A549 (cell line): ENCODE measurements at regions not wholly inside any gene's neighbourhood (a gene's known extent, or its start where the extent isn't known, plus 50 kb on each side); places are given as distances from the start of the nearest gene placed in this dataset.
"Not testable (repeated sequence)": the region's sequence is repeated elsewhere in the genome, so short reads cannot be mapped to it uniquely, and the experiment has no call there.

Experiments
- ATAC-seq, 2 experiments: fragments of 200-7000 bp in 1 of 2; fragments of >200 bp in 1 of 2; cut with Nextera tagmentation in 1 of 2; cut with Tn5 transposase in 1 of 2; 3 replicates each; pipeline versions ENCODE4 v1.8.0 to v1.9.1; 2018 to 2020; ENCODE audit warnings: mild to moderate bottlenecking in 1 of 2, moderate library complexity in 1 of 2
- CTCF ChIA-PET: fragments of 300-600 bp; sonication (Branson Sonifier 250); formaldehyde crosslinking; extraction: SDS; loops from one replicate; lab custom pipeline; 2021; ENCODE audit warnings: antibody characterized with exemption, inconsistent platforms; lab: Yijun Ruan, JAX
- POLR2A ChIA-PET: fragments of 350-600 bp; formaldehyde crosslinking; extraction: SDS; loops from one replicate; lab custom pipeline; 2021; ENCODE audit warnings: antibody characterized with exemption, inconsistent platforms; lab: Yijun Ruan, JAX
- DNase-seq, 2 experiments: peaks; one replicate each; pipeline versions ENCODE4 v3.0.0 to v3.0.0-alpha.2; 2011 to 2016; ENCODE audit warnings: low read depth in 1 of 2, low spot score in 1 of 2
- FAIRE-seq: peaks from 2 replicates; lab custom pipeline; 2011; peaks lifted over from hg19 to GRCh38; lab: Jason Lieb, UNC
- H3K27ac ChIP-seq, 2 experiments: fragments of >200 bp; sonication (Bioruptor Twin); formaldehyde crosslinking; 3 replicates each; pipeline ENCODE4 v1.5.1; 2016 to 2017
- H3K4me1 ChIP-seq: fragments of >200 bp; sonication (Bioruptor Twin); formaldehyde crosslinking; 3 replicates; pipeline ENCODE4 v1.6.1; 2016
- H3K4me2 ChIP-seq: fragments of >200 bp; sonication (Bioruptor Twin); formaldehyde crosslinking; 3 replicates; pipeline ENCODE4 v1.6.1; 2016
- H3K4me3 ChIP-seq: fragments of >200 bp; sonication (Bioruptor Twin); formaldehyde crosslinking; 3 replicates; pipeline ENCODE4 v1.5.1; 2016
- H3K9me3 ChIP-seq: fragments of >200 bp; sonication (Bioruptor Twin); formaldehyde crosslinking; 3 replicates; pipeline ENCODE4 v1.6.1; 2016
- CHD2 ChIP-seq: fragments of 150-350 bp; IDR thresholded peaks from 2 replicates; pipeline ENCODE4 v1.6.1; 2014; ENCODE audit warnings: low read length; ENCODE audit not compliant: partially characterized antibody
- CHD4 ChIP-seq: fragments of 200-600 bp; sonication (generic); IDR thresholded peaks from 2 replicates; pipeline ENCODE4 v1.6.1; 2016; ENCODE audit warnings: antibody characterized with exemption, mild to moderate bottlenecking, borderline replicate concordance
- E2F6 ChIP-seq: IDR thresholded peaks from 2 replicates; pipeline ENCODE4 v1.6.1; 2012; ENCODE audit warnings: low read depth, borderline replicate concordance
- EP300 ChIP-seq, 2 experiments: fragments of >200 bp; sonication (Bioruptor Twin); formaldehyde crosslinking; IDR thresholded peaks; 2 replicates in 1 of 2; 3 replicates in 1 of 2; pipeline ENCODE4 v1.6.1; 2016 to 2017
- FOXS1 ChIP-seq: fragments of 250-450 bp; sonication (Bioruptor Pico); IDR thresholded peaks from 2 replicates; pipeline ENCODE4 v1.5.0; 2020; ENCODE audit warnings: mild to moderate bottlenecking, moderate library complexity
- GATA3 ChIP-seq: IDR thresholded peaks from 2 replicates; pipeline ENCODE4 v1.6.1; 2012; ENCODE audit warnings: borderline replicate concordance
- HEYL ChIP-seq: fragments of 250-450 bp; sonication (Bioruptor Pico); IDR thresholded peaks from 2 replicates; pipeline ENCODE4 v1.8.0; 2021; ENCODE audit warnings: mild to moderate bottlenecking, moderate library complexity
- HOXA7 ChIP-seq: fragments of 250-450 bp; sonication (Bioruptor Pico); IDR thresholded peaks from 2 replicates; pipeline ENCODE4 v1.5.0; 2020; ENCODE audit warnings: mild to moderate bottlenecking, moderate library complexity
- HOXB13 ChIP-seq: fragments of 250-450 bp; sonication (Bioruptor Pico); IDR thresholded peaks from 2 replicates; pipeline ENCODE4 v1.5.0; 2020; ENCODE audit warnings: low read depth, mild to moderate bottlenecking, moderate library complexity
- JUN ChIP-seq, 2 experiments: fragments of >200 bp; sonication (Bioruptor Twin); formaldehyde crosslinking; IDR thresholded peaks; 2 replicates in 1 of 2; 3 replicates in 1 of 2; pipeline ENCODE4 v1.6.1; 2016 to 2017
- MAFK ChIP-seq: fragments of 450-650 bp; IDR thresholded peaks from 2 replicates; pipeline ENCODE4 v1.6.1; 2014; ENCODE audit not compliant: partially characterized antibody
- NFE2L2 ChIP-seq: fragments of 150-350 bp; conservative IDR thresholded peaks from 2 replicates; pipeline ENCODE4 v1.6.1; 2014; ENCODE audit warnings: low read length
- PHF8 ChIP-seq: fragments of 200-600 bp; sonication (generic); IDR thresholded peaks from 2 replicates; pipeline ENCODE4 v1.6.1; 2016; ENCODE audit warnings: low read depth, mild to moderate bottlenecking, antibody characterized with exemption, moderate library complexity, borderline replicate concordance
- POLR2AphosphoS2 ChIP-seq: conservative IDR thresholded peaks from 2 replicates; pipeline ENCODE4 v1.6.1; 2012; ENCODE audit warnings: low read length, improper control_type of control experiment, inconsistent platforms
- RAD21 ChIP-seq, 2 experiments: fragments of >200 bp in 1 of 2; sonication (Bioruptor Twin) in 1 of 2; formaldehyde crosslinking in 1 of 2; IDR thresholded peaks in 1 of 2; conservative IDR thresholded peaks in 1 of 2; 2 replicates in 1 of 2; 3 replicates in 1 of 2; pipeline ENCODE4 v1.6.1; 2012 to 2018; ENCODE audit warnings: inconsistent platforms in 1 of 2
- RARB ChIP-seq: fragments of 250-450 bp; sonication (Bioruptor Pico); IDR thresholded peaks from 2 replicates; pipeline ENCODE4 v1.8.0; 2021; ENCODE audit warnings: mild to moderate bottlenecking, moderate library complexity
- SREBF2 ChIP-seq: fragments of 450-650 bp; IDR thresholded peaks from 2 replicates; pipeline ENCODE4 v1.6.1; 2014; ENCODE audit warnings: mild to moderate bottlenecking, moderate library complexity
- TFCP2L1 ChIP-seq: fragments of 250-450 bp; sonication (Bioruptor Pico); IDR thresholded peaks from 2 replicates; pipeline ENCODE4 v1.5.0; 2021; ENCODE audit warnings: mild to moderate bottlenecking
- ZSCAN20 ChIP-seq: fragments of 250-450 bp; sonication (Bioruptor Pico); IDR thresholded peaks from 2 replicates; pipeline ENCODE4 v1.8.0; 2022; ENCODE audit warnings: mild to moderate bottlenecking, moderate library complexity
- WGBS: methylation state at CpG from one replicate; pipeline ENCODE4 v1.1.6; 2017; ENCODE audit errors: missing lambda C conversion rate; 5-methylcytosine and 5-hydroxymethylcytosine counted together
- TF ChIP-seq, protein P1 (sequence below): fragments of 200-600 bp; sonication (generic); IDR thresholded peaks from 2 replicates; pipeline ENCODE4 v1.6.1; 2016; ENCODE audit warnings: antibody characterized with exemption, mild to moderate bottlenecking, moderate library complexity
- TF ChIP-seq, protein P2 (sequence below): fragments of >200 bp; sonication (Bioruptor Twin); formaldehyde crosslinking; IDR thresholded peaks from 3 replicates; pipeline ENCODE4 v1.6.1; 2016
- TF ChIP-seq, protein P3 (sequence below): fragments of 250-450 bp; sonication (Bioruptor Pico); IDR thresholded peaks from 2 replicates; pipeline ENCODE4 v1.5.0; 2021; ENCODE audit warnings: mild to moderate bottlenecking, moderate library complexity, borderline replicate concordance

- TF ChIP-seq NFE2L2 (no peak), E2F6 (no peak), PHF8 (no peak), POLR2AphosphoS2 (no peak), RAD21 (conservative IDR thresholded peaks at IDR 0.05 in 1 of 2, IDR thresholded peaks at IDR 0.05 in 1 of 2) (no peak), SREBF2 (no peak)
Observed at GRCh38 chr22:46047226-46047625, 70.3 kb upstream of the WNT7B start (continued).

- no peak overlapping the region for H3K4me2 ChIP-seq
- POLR2A ChIA-PET: interaction anchor here (1.2 kb wide), 1 partner anchor 12 kb away, joined by 4 read pairs; no protein-coding TSS in a partner anchor
- CTCF ChIA-PET: interaction anchor here (0.6 to 2.0 kb wide), 3 partner anchors 35 to 173 kb away, joined by 3 to 11 read pairs (median 4); no protein-coding TSS in a partner anchor
- no peak for TF ChIP-seq MAFK
- no peak for TF ChIP-seq EP300 (IDR thresholded peaks at IDR 0.05)
- no peak for TF ChIP-seq HEYL (CRISPR knock-in tag)
- no peak for TF ChIP-seq RARB
- TF ChIP-seq E2F6: no peak
- TF ChIP-seq NFE2L2: no peak
- TF ChIP-seq, protein P1, sequence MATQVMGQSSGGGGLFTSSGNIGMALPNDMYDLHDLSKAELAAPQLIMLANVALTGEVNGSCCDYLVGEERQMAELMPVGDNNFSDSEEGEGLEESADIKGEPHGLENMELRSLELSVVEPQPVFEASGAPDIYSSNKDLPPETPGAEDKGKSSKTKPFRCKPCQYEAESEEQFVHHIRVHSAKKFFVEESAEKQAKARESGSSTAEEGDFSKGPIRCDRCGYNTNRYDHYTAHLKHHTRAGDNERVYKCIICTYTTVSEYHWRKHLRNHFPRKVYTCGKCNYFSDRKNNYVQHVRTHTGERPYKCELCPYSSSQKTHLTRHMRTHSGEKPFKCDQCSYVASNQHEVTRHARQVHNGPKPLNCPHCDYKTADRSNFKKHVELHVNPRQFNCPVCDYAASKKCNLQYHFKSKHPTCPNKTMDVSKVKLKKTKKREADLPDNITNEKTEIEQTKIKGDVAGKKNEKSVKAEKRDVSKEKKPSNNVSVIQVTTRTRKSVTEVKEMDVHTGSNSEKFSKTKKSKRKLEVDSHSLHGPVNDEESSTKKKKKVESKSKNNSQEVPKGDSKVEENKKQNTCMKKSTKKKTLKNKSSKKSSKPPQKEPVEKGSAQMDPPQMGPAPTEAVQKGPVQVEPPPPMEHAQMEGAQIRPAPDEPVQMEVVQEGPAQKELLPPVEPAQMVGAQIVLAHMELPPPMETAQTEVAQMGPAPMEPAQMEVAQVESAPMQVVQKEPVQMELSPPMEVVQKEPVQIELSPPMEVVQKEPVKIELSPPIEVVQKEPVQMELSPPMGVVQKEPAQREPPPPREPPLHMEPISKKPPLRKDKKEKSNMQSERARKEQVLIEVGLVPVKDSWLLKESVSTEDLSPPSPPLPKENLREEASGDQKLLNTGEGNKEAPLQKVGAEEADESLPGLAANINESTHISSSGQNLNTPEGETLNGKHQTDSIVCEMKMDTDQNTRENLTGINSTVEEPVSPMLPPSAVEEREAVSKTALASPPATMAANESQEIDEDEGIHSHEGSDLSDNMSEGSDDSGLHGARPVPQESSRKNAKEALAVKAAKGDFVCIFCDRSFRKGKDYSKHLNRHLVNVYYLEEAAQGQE: no peak
- TF ChIP-seq HOXB13 (CRISPR knock-in tag): no peak
- TF ChIP-seq, protein P2, sequence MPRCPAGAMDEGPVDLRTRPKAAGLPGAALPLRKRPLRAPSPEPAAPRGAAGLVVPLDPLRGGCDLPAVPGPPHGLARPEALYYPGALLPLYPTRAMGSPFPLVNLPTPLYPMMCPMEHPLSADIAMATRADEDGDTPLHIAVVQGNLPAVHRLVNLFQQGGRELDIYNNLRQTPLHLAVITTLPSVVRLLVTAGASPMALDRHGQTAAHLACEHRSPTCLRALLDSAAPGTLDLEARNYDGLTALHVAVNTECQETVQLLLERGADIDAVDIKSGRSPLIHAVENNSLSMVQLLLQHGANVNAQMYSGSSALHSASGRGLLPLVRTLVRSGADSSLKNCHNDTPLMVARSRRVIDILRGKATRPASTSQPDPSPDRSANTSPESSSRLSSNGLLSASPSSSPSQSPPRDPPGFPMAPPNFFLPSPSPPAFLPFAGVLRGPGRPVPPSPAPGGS: no peak
- no peak for TF ChIP-seq GATA3
- TF ChIP-seq, protein P3, sequence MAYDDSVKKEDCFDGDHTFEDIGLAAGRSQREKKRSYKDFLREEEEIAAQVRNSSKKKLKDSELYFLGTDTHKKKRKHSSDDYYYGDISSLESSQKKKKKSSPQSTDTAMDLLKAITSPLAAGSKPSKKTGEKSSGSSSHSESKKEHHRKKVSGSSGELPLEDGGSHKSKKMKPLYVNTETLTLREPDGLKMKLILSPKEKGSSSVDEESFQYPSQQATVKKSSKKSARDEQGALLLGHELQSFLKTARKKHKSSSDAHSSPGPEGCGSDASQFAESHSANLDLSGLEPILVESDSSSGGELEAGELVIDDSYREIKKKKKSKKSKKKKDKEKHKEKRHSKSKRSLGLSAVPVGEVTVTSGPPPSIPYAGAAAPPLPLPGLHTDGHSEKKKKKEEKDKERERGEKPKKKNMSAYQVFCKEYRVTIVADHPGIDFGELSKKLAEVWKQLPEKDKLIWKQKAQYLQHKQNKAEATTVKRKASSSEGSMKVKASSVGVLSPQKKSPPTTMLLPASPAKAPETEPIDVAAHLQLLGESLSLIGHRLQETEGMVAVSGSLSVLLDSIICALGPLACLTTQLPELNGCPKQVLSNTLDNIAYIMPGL (CRISPR knock-in tag): no peak
- TF ChIP-seq TFCP2L1: no peak
- TF ChIP-seq CHD2: no peak
- TF ChIP-seq CHD4: no peak
- TF ChIP-seq JUN (IDR thresholded peaks at IDR 0.05): no peak
- TF ChIP-seq HOXA7 (CRISPR knock-in tag): no peak
- TF ChIP-seq ZSCAN20 (CRISPR knock-in tag): no peak
- no peak for TF ChIP-seq FOXS1
- peaks cover 12% of the 10 kb centered on the region for H3K4me1 ChIP-seq
- H3K4me3 ChIP-seq: no peak overlapping the region
- no peaks in the 10 kb centered on the region for H3K9me3 ChIP-seq
- no peak overlapping the region for H3K27ac ChIP-seq
- DNase-seq: no peak
- no peak for FAIRE-seq
- no peak for ATAC-seq
- WGBS: 82% methylated on average over 14 of the region's 14 CpGs
Observed at GRCh38 chr22:46047841-46048595, 71.1 kb upstream of the WNT7B start.

GRCh38 chr22:46048661-46049060, 71.7 kb upstream of the WNT7B start:
- H3K9me3 ChIP-seq, H3K4me2 ChIP-seq, POLR2A ChIA-PET, H3K4me3 ChIP-seq, FAIRE-seq, DNase-seq, H3K27ac ChIP-seq, ATAC-seq: not testable (repeated sequence)
- WGBS: 88% methylated on average over 7 of the region's 7 CpGs
- peaks cover 12% of the 10 kb centered on the region for H3K4me1 ChIP-seq
- CTCF ChIA-PET: interaction anchor here (0.6 to 2.0 kb wide), 3 partner anchors 35 to 172 kb away, joined by 3 to 11 read pairs (median 4); no protein-coding TSS in a partner anchor
